Breast epithelium (tissue), 4 donors: ENCODE measurements at regions not wholly inside any gene's neighbourhood (a gene's known extent, or its start where the extent isn't known, plus 50 kb on each side); places are given as distances from the start of the nearest gene placed in this dataset.

ENCODE experiments used
- DNase-seq, 2 donors: peaks; one replicate each; pipeline ENCODE4 v3.0.0-alpha.2; 2019; ENCODE audit warnings: low spot score in 2 of 2
- H3K27ac ChIP-seq, 2 donors: fragments of 200-600 bp; sonication (generic) in 1 of 2; one replicate each; pipeline ENCODE4 v1.5.1; 2016 to 2019; ENCODE audit warnings: mild to moderate bottlenecking in 1 of 2
- H3K27me3 ChIP-seq, 2 donors: fragments of 200-600 bp; sonication (generic) in 1 of 2; one replicate each; pipeline versions ENCODE4 v1.5.1 to v1.6.0; 2017 to 2019; ENCODE audit warnings: control low read depth in 1 of 2, mild to moderate bottlenecking in 1 of 2
- H3K36me3 ChIP-seq: fragments of 200-600 bp; one replicate; pipeline ENCODE4 v1.5.1; 2019
- H3K4me1 ChIP-seq, 2 donors: fragments of 200-600 bp; sonication (generic); one replicate each; pipeline ENCODE4 v1.5.1; 2016 to 2019; ENCODE audit warnings: control low read depth in 1 of 2
- H3K4me3 ChIP-seq, 3 donors: fragments of 200-600 bp; sonication (generic); 1 replicate in 2 of 3; 2 replicates in 1 of 3; pipeline ENCODE4 v1.5.1; 2016 to 2019; ENCODE audit warnings: mild to moderate bottlenecking in 3 of 3, moderate library complexity in 2 of 3
- H3K9me3 ChIP-seq, 2 donors: fragments of 200-600 bp; sonication (generic) in 1 of 2; one replicate each; pipeline ENCODE4 v1.5.1; 2016 to 2019; ENCODE audit warnings: control low read depth in 1 of 2
- CTCF ChIP-seq, 3 donors: fragments of 450-650 bp; IDR thresholded peaks; one replicate each; pipeline ENCODE4 v1.5.1; 2016 to 2017; ENCODE audit warnings: antibody characterized with exemption in 3 of 3, mild to moderate bottlenecking in 3 of 3, moderate library complexity in 3 of 3
- POLR2A ChIP-seq: fragments of 450-650 bp; IDR thresholded peaks from one replicate; pipeline ENCODE4 v1.6.1; 2016; ENCODE audit warnings: antibody characterized with exemption, mild to moderate bottlenecking, moderate library complexity
- POLR2AphosphoS5 ChIP-seq, 3 donors: sonication (generic); formaldehyde crosslinking; IDR thresholded peaks; one replicate each; pipeline ENCODE4 v1.6.1; 2017; ENCODE audit warnings: antibody characterized with exemption in 3 of 3
- intact Hi-C: fragments of 100-400 bp; cut with DNase I; formaldehyde crosslinking; loops from one replicate; pipeline ENCODE4 v1.15.1; 2023; ENCODE audit warnings: low total_unique reads

GRCh38 chr5:74326571-74327338, 313.8 kb downstream of the ENC1 start:
- DNase-seq, result no peak
- no peaks in the 10 kb centered on the region for H3K27me3 ChIP-seq
- no peaks in the 10 kb centered on the region for H3K4me1 ChIP-seq
- H3K9me3 ChIP-seq, result no peaks in the 10 kb centered on the region
- no peak overlapping the region for H3K4me3 ChIP-seq
- H3K27ac ChIP-seq, result no peak overlapping the region
- no peak for TF ChIP-seq POLR2AphosphoS5 (IDR thresholded peaks at IDR 0.05)
- H3K36me3 ChIP-seq, result no peaks in the 10 kb centered on the region
- intact Hi-C loops, result no loop called here

GRCh38 chr5:74325866-74326265, 314.7 kb downstream of the ENC1 start:
- no peak for TF ChIP-seq CTCF (IDR thresholded peaks at IDR 0.05)
- no peak for TF ChIP-seq POLR2AphosphoS5 (IDR thresholded peaks at IDR 0.05)
- no peak for TF ChIP-seq POLR2A
- no peaks in the 10 kb centered on the region for H3K36me3 ChIP-seq
- H3K9me3 ChIP-seq, result no peaks in the 10 kb centered on the region
- intact Hi-C loops, result no loop called here
- H3K27me3 ChIP-seq, result no peaks in the 10 kb centered on the region
- no peak overlapping the region for H3K4me3 ChIP-seq
- H3K4me1 ChIP-seq, result no peaks in the 10 kb centered on the region
- no peak overlapping the region for H3K27ac ChIP-seq
- DNase-seq, result no peak

GRCh38 chr5:74324556-74324955, 316.0 kb downstream of the ENC1 start:
- intact Hi-C loops, result no loop called here
- TF ChIP-seq POLR2A (no peak), POLR2AphosphoS5 (IDR thresholded peaks at IDR 0.05) (no peak), CTCF (IDR thresholded peaks at IDR 0.05) (no peak)
- H3K9me3 ChIP-seq, result no peaks in the 10 kb centered on the region
- no peak overlapping the region for H3K4me3 ChIP-seq
- H3K4me1 ChIP-seq, result no peaks in the 10 kb centered on the region
- H3K27me3 ChIP-seq, result no peaks in the 10 kb centered on the region
- no peak for DNase-seq
- H3K36me3 ChIP-seq, result no peaks in the 10 kb centered on the region
- H3K27ac ChIP-seq, result no peak overlapping the region

GRCh38 chr5:74322944-74323343, 317.6 kb downstream of the ENC1 start:
- Histone ChIP-seq H3K4me1 (no peaks in the 10 kb centered on the region), H3K36me3 (no peaks in the 10 kb centered on the region), H3K27ac (no peak overlapping the region), H3K4me3 (no peak overlapping the region), H3K27me3 (no peaks in the 10 kb centered on the region), H3K9me3 (no peaks in the 10 kb centered on the region)
- TF ChIP-seq CTCF (IDR thresholded peaks at IDR 0.05) (no peak), POLR2A (no peak), POLR2AphosphoS5 (IDR thresholded peaks at IDR 0.05) (no peak)
- DNase-seq, result no peak
- intact Hi-C loops, result no loop called here

- Histone ChIP-seq H3K4me1 (no peaks in the 10 kb centered on the region), H3K36me3 (no peaks in the 10 kb centered on the region), H3K27ac (no peak overlapping the region), H3K27me3 (no peaks in the 10 kb centered on the region), H3K9me3 (no peaks in the 10 kb centered on the region), H3K4me3 (no peak overlapping the region)
- intact Hi-C loops, result no loop called here
- TF ChIP-seq CTCF (IDR thresholded peaks at IDR 0.05) (no peak), POLR2A (no peak), POLR2AphosphoS5 (IDR thresholded peaks at IDR 0.05) (no peak)
- no peak for DNase-seq
Observed at GRCh38 chr5:74322191-74322590, 318.3 kb downstream of the ENC1 start.
